C4-2B (cell line): ENCODE measurements at regions not wholly inside any gene's neighbourhood (a gene's known extent, or its start where the extent isn't known, plus 50 kb on each side); places are given as distances from the start of the nearest gene placed in this dataset.

ENCODE experiments used
- CTCF ChIP-seq: fragments of 450-650 bp; conservative IDR thresholded peaks from 2 replicates; pipeline ENCODE4 v1.5.1; 2017; ENCODE audit warnings: mild to moderate bottlenecking
- ZFX ChIP-seq: fragments of 450-650 bp; IDR thresholded peaks from 2 replicates; pipeline ENCODE4 v1.6.1; 2017

GRCh38 chr1:58879464-58879863 lies 95.6 kb upstream of the JUN start:
- no peak for TF ChIP-seq CTCF
- TF ChIP-seq ZFX: no peak
